Spleen (tissue), 11 donors: ENCODE measurements at regions not wholly inside any gene's neighbourhood (a gene's known extent, or its start where the extent isn't known, plus 50 kb on each side); places are given as distances from the start of the nearest gene placed in this dataset.

Experiments
- DNase-seq: peaks from one replicate; pipeline ENCODE4 v3.0.0-alpha.2; 2020
- H3K27ac ChIP-seq, 8 donors: fragments of 200-600 bp; sonication (generic) in 7 of 8; 1 replicate in 4 of 8; 2 replicates in 4 of 8; pipeline versions ENCODE4 v1.5.0 to v1.8.0; 2016 to 2021; ENCODE audit warnings: inconsistent platforms in 4 of 8, mild to moderate bottlenecking in 4 of 8, moderate library complexity in 1 of 8
- H3K27me3 ChIP-seq, 7 donors: fragments of 200-600 bp; sonication (generic) in 6 of 7; replicated peaks in 1 of 7; 1 replicate in 4 of 7; 2 replicates in 3 of 7; pipeline versions ENCODE4 v1.5.0 to v1.8.0; 2016 to 2021; ENCODE audit warnings: inconsistent platforms in 3 of 7, mild to moderate bottlenecking in 1 of 7
- H3K36me3 ChIP-seq, 6 donors: fragments of 200-600 bp; sonication (generic) in 5 of 6; 1 replicate in 4 of 6; 2 replicates in 2 of 6; pipeline versions ENCODE4 v1.5.0 to v1.8.0; 2016 to 2021; ENCODE audit warnings: inconsistent platforms in 2 of 6
- H3K4me1 ChIP-seq, 6 donors: fragments of 200-600 bp; sonication (generic) in 5 of 6; 1 replicate in 3 of 6; 2 replicates in 3 of 6; pipeline versions ENCODE4 v1.5.0 to v1.8.0; 2016 to 2021; ENCODE audit warnings: inconsistent platforms in 3 of 6
- H3K4me3 ChIP-seq, 8 donors: fragments of 200-600 bp; sonication (generic) in 7 of 8; 1 replicate in 4 of 8; 2 replicates in 4 of 8; pipeline versions ENCODE4 v1.5.0 to v1.8.0; 2016 to 2021; ENCODE audit warnings: inconsistent platforms in 4 of 8, mild to moderate bottlenecking in 4 of 8, moderate library complexity in 2 of 8
- H3K9me3 ChIP-seq, 8 donors: fragments of 200-600 bp; sonication (generic) in 7 of 8; 1 replicate in 4 of 8; 2 replicates in 4 of 8; pipeline versions ENCODE4 v1.5.0 to v1.8.0; 2016 to 2021; ENCODE audit warnings: inconsistent platforms in 4 of 8
- POLR2A ChIP-seq, 3 donors: fragments of 450-650 bp; IDR thresholded peaks; one replicate each; pipeline ENCODE4 v1.5.1; 2017; ENCODE audit warnings: antibody characterized with exemption in 3 of 3, mild to moderate bottlenecking in 1 of 3
- POLR2AphosphoS5 ChIP-seq, 3 donors: sonication (generic); formaldehyde crosslinking; IDR thresholded peaks; one replicate each; pipeline ENCODE4 v1.5.1; 2017; ENCODE audit warnings: antibody characterized with exemption in 3 of 3
- WGBS, 5 donors: extraction: QIAGEN DNeasy Blood & Tissue Kit in 3 of 5; methylation state at CpG; one replicate each; pipeline versions ENCODE4 v1.1.5 to v1.1.7; 2013 to 2018; 5-methylcytosine and 5-hydroxymethylcytosine counted together
- intact Hi-C: fragments of 100-400 bp; cut with DNase I; formaldehyde crosslinking; loops from one replicate; pipeline ENCODE4 v1.15.0; 2023; ENCODE audit warnings: low total_unique reads
- TF ChIP-seq, protein P1 (sequence below), 11 experiments: fragments of 200-600 bp in 7 of 11; fragments of 450-650 bp in 4 of 11; sonication (generic) in 4 of 11; IDR thresholded peaks in 8 of 11; conservative IDR thresholded peaks in 3 of 11; 1 replicate in 7 of 11; 2 replicates in 4 of 11; pipeline versions ENCODE4 v1.4.0 to v1.8.0; 2016 to 2021; ENCODE audit warnings: antibody characterized with exemption in 11 of 11, inconsistent platforms in 4 of 11, mild to moderate bottlenecking in 1 of 11
- donor health status: healthy with polysubstance abuse.
- donor health status: DM: no; HTN: no; CAD: no; lungs with moderate emphysema.
- donor health status: DM: no; HTN: no; CAD: no.
- donor health status: Bipolar disorder and iron deficiency.
- donor health status: healthy.
- donor health status: DM: no; HTN: no; CAD: no.
- donor health status: DM: yes; HTN: yes; CAD: no.

DNA sequence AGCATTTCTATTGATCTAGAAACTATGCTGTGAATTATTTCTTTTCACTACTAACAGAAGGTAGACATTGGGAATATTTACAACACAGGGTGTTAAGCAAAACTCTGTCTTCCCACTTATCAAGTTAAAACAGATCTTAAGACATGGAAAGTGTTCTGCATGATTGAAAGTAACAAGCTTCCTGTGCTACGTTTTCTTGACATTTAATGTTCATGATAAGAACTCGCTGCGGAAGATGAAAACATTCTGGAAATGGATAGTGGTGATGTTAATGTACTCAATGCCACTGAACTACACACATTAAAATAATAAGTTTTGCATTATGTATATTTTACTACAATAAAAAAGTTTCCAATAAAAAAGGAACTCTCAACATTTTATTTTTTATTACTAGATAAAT lies 74.4 kb upstream of the SCN7A start:
- Histone ChIP-seq H3K4me3 (no peak overlapping the region), H3K27me3 (no peaks in the 10 kb centered on the region), H3K4me1 (no peaks in the 10 kb centered on the region), H3K36me3 (no peaks in the 10 kb centered on the region), H3K9me3 (no peaks in the 10 kb centered on the region), H3K27ac (no peak overlapping the region)
- no peak for DNase-seq
- intact Hi-C loops, result no loop called here
- 17 to 30% (median 24%) methylated on average over 3 of the region's 3 CpGs for WGBS, 5 donors
- TF ChIP-seq POLR2AphosphoS5 (IDR thresholded peaks at IDR 0.05), result no peak
- TF ChIP-seq POLR2A (IDR thresholded peaks at IDR 0.05), result no peak
- TF ChIP-seq, protein P1, sequence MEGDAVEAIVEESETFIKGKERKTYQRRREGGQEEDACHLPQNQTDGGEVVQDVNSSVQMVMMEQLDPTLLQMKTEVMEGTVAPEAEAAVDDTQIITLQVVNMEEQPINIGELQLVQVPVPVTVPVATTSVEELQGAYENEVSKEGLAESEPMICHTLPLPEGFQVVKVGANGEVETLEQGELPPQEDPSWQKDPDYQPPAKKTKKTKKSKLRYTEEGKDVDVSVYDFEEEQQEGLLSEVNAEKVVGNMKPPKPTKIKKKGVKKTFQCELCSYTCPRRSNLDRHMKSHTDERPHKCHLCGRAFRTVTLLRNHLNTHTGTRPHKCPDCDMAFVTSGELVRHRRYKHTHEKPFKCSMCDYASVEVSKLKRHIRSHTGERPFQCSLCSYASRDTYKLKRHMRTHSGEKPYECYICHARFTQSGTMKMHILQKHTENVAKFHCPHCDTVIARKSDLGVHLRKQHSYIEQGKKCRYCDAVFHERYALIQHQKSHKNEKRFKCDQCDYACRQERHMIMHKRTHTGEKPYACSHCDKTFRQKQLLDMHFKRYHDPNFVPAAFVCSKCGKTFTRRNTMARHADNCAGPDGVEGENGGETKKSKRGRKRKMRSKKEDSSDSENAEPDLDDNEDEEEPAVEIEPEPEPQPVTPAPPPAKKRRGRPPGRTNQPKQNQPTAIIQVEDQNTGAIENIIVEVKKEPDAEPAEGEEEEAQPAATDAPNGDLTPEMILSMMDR (IDR thresholded peaks at IDR 0.05 in 8 of 11, conservative IDR thresholded peaks at IDR 0.05 in 3 of 11), result no peak

DNA sequence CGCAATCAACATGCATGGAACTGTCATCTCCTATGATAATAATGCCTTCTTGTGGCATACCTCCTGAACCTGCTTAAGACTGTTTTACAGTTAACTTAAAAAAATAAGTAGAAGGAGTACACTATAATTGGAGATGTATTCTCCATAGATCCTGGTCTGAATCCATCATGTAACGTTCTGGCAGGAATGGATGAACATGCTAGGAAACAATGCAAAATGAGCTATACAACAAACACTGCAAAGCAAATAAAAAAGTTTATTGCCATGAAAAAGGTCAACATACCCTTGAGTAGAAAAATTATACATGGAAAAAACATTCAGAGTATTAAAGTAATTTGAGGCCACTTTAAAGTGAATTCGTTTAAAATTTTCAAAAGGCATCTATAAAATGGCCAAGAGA lies 71.5 kb upstream of the SCN7A start:
- Histone ChIP-seq H3K4me1 (no peaks in the 10 kb centered on the region), H3K27me3 (no peaks in the 10 kb centered on the region), H3K27ac (no peak overlapping the region), H3K4me3 (no peak overlapping the region), H3K36me3 (no peaks in the 10 kb centered on the region), H3K9me3 (no peaks in the 10 kb centered on the region)
- 86 to 95% (median 91%) methylated on average over 3 of the region's 3 CpGs for WGBS, 5 donors
- TF ChIP-seq POLR2AphosphoS5 (IDR thresholded peaks at IDR 0.05), result no peak
- TF ChIP-seq POLR2A (IDR thresholded peaks at IDR 0.05), result no peak
- TF ChIP-seq, protein P1 (IDR thresholded peaks at IDR 0.05 in 8 of 11, conservative IDR thresholded peaks at IDR 0.05 in 3 of 11), result no peak
- intact Hi-C loops, result no loop called here
- no peak for DNase-seq

DNA sequence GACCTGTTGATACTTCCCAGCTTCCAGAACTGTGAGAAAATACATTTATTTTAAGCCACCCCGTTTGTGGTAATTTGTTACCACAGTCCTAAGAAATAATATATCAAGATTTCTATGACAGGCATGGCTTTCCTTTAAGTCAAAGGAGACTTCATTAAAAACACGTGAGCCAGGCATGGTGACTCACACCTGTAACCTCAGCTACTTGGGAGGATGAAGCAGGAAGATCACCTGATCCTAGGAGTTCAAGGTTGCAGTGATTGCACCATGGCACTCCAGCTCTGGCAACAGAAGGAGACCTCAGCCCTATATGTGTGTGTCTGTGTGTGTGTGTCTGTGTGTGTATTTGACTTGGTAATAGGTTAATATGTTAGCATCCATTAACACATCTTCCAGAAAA lies 69.8 kb upstream of the SCN7A start:
- Histone ChIP-seq H3K4me3 (no peak overlapping the region), H3K4me1 (no peaks in the 10 kb centered on the region), H3K9me3 (no peaks in the 10 kb centered on the region), H3K27me3 (no peaks in the 10 kb centered on the region), H3K27ac (no peak overlapping the region), H3K36me3 (no peaks in the 10 kb centered on the region)
- intact Hi-C loops, result no loop called here
- no peak for DNase-seq
- 57 to 74% (median 59%) methylated on average over 2 of the region's 2 CpGs for WGBS, 5 donors
- TF ChIP-seq POLR2AphosphoS5 (IDR thresholded peaks at IDR 0.05), result no peak
- TF ChIP-seq POLR2A (IDR thresholded peaks at IDR 0.05), result no peak

DNA sequence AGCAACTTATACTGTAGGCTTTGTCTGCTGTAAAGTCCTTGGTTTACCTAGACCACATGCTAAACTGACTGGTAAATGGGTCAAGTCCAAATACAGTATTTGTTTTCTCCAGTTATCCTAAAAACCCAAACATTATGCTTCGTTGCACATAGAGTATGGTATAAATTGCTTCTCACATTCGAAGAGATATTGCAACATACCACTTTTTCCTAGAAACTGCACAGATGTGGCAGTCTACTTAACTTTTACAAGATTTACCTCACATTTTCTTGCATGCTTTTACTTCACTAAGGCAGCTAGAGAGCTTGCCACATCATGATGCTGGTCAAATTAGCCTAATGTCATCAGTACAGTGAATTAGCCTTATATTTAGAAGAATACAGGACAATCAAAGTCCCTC lies 66.0 kb upstream of the SCN7A start:
- H3K27me3 ChIP-seq, result no peaks in the 10 kb centered on the region
- WGBS, 5 donors, result 63 to 86% (median 66%) methylated on average over 2 of the region's 2 CpGs
- H3K27ac ChIP-seq, result no peak overlapping the region
- TF ChIP-seq, protein P1 (IDR thresholded peaks at IDR 0.05 in 8 of 11, conservative IDR thresholded peaks at IDR 0.05 in 3 of 11), result no peak
- no peak for TF ChIP-seq POLR2AphosphoS5 (IDR thresholded peaks at IDR 0.05)
- TF ChIP-seq POLR2A (IDR thresholded peaks at IDR 0.05), result no peak
- no peaks in the 10 kb centered on the region for H3K36me3 ChIP-seq
- intact Hi-C loops, result no loop called here
- H3K4me1 ChIP-seq, result no peaks in the 10 kb centered on the region
- no peak overlapping the region for H3K4me3 ChIP-seq
- H3K9me3 ChIP-seq, result no peaks in the 10 kb centered on the region
- DNase-seq, result no peak

DNA sequence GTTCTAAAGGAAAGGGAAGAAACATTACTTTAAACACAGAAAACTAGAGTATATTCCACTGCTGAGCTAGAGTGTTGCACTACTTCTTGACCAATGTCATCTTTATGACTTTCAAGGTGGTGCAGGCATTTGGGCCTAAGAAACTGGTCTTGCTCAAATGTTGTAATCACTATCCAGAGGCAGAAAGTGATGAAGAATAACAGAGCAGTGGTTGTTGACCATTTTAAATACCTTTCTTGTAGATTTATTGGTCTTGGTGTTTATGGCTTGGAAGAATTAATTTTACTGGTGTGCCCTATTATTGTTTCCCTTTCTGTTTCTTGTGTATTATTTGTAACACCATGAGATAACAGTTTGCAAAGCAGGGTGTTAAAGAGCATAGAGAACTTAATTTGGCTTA lies 56.9 kb upstream of the SCN7A start:
- H3K27me3 ChIP-seq, result no peaks in the 10 kb centered on the region
- no peak overlapping the region for H3K27ac ChIP-seq
- no peaks in the 10 kb centered on the region for H3K9me3 ChIP-seq
- no peak for DNase-seq
- intact Hi-C loops, result no loop called here
- H3K4me3 ChIP-seq, result no peak overlapping the region
- H3K4me1 ChIP-seq, result no peaks in the 10 kb centered on the region
- H3K36me3 ChIP-seq, result no peaks in the 10 kb centered on the region
- TF ChIP-seq, protein P1 (IDR thresholded peaks at IDR 0.05 in 8 of 11, conservative IDR thresholded peaks at IDR 0.05 in 3 of 11), result no peak
- TF ChIP-seq POLR2AphosphoS5 (IDR thresholded peaks at IDR 0.05) (no peak), POLR2A (IDR thresholded peaks at IDR 0.05) (no peak)
